ENCODE measurements at regions not wholly inside any gene's neighbourhood (a gene's known extent, or its start where the extent isn't known, plus 50 kb on each side); places are given as distances from the start of the nearest gene placed in this dataset.

GRCh38 chr21:39052718-39053117 is 130.5 kb downstream of the PSMG1 start:
- TF ChIP-seq SNAI2 (CRISPR knock-in tag; IDR thresholded peaks at IDR 0.05) (no peak), OSR1 (CRISPR knock-in tag; IDR thresholded peaks at IDR 0.05) (no peak), ZFP3 (CRISPR knock-in tag; IDR thresholded peaks at IDR 0.05) (no peak), POU6F1 (CRISPR knock-in tag; IDR thresholded peaks at IDR 0.05; ENCODE audit: borderline replicate concordance, low read depth) (no peak), PATZ1 (CRISPR knock-in tag; IDR thresholded peaks at IDR 0.05; ENCODE audit: borderline replicate concordance) (no peak), ARNTL (CRISPR knock-in tag; IDR thresholded peaks at IDR 0.05; ENCODE audit: borderline replicate concordance, low read depth) (no peak), RARB (CRISPR knock-in tag; IDR thresholded peaks at IDR 0.05) (no peak), GLIS3 (CRISPR knock-in tag; IDR thresholded peaks at IDR 0.05) (no peak), ZNF70 (CRISPR knock-in tag; IDR thresholded peaks at IDR 0.05) (no peak)
